Activated T-cell treated with anti-CD3 and anti-CD28 coated beads, Interleukin-2, amount 50 U/mL, for 4 hours (primary cell): ENCODE measurements at regions not wholly inside any gene's neighbourhood (a gene's known extent, or its start where the extent isn't known, plus 50 kb on each side); places are given as distances from the start of the nearest gene placed in this dataset.

ENCODE experiments used
- ATAC-seq, 2 donors: fragments of 200-7000 bp; cut with Tn5 transposase; one replicate each; pipeline ENCODE4 v1.10.0; 2021
- DNase-seq: peaks from one replicate; pipeline ENCODE4 v3.0.0-alpha.2; 2020
- H3K27me3 Mint-ChIP-seq: one replicate; pipeline ENCODE4 v1.8.0; 2021; ENCODE audit warnings: low read depth, mixed read lengths
- H3K36me3 Mint-ChIP-seq: one replicate; pipeline ENCODE4 v1.8.0; 2022; ENCODE audit warnings: mixed read lengths; ENCODE audit not compliant: insufficient read depth
- H3K4me1 Mint-ChIP-seq: one replicate; pipeline ENCODE4 v1.8.0; 2021; ENCODE audit warnings: low read depth, mixed read lengths
- H3K4me3 Mint-ChIP-seq: one replicate; pipeline ENCODE4 v1.8.0; 2021; ENCODE audit warnings: mild to moderate bottlenecking, moderate library complexity, mixed read lengths
- H3K9me3 Mint-ChIP-seq: one replicate; pipeline ENCODE4 v1.8.0; 2021; ENCODE audit warnings: mixed read lengths

- ATAC-seq: no peak
- Mint-ChIP-seq H3K9me3 (no peaks in the 10 kb centered on the region), H3K4me3 (no peak overlapping the region), H3K27me3 (peaks cover 2% of the 10 kb centered on the region), H3K4me1 (no peaks in the 10 kb centered on the region), H3K36me3 (no peaks in the 10 kb centered on the region)
- DNase-seq: no peak
Measured at GRCh38 chr12:13875744-13876143, 105.7 kb downstream of the GRIN2B start.

- DNase-seq (no peak), ATAC-seq (no peak)
- H3K36me3 Mint-ChIP-seq: no peaks in the 10 kb centered on the region
- peaks cover 10% of the 10 kb centered on the region for H3K27me3 Mint-ChIP-seq
- H3K9me3 Mint-ChIP-seq: no peaks in the 10 kb centered on the region
- no peaks in the 10 kb centered on the region for H3K4me1 Mint-ChIP-seq
- H3K4me3 Mint-ChIP-seq: no peak overlapping the region
Measured at GRCh38 chr12:13870255-13870654, 111.1 kb downstream of the GRIN2B start.

- DNase-seq (peak; percentile 14), ATAC-seq (peak; percentile 52 to 57)
- peaks cover 26% of the 10 kb centered on the region for H3K27me3 Mint-ChIP-seq
- H3K4me1 Mint-ChIP-seq: no peaks in the 10 kb centered on the region
- no peaks in the 10 kb centered on the region for H3K9me3 Mint-ChIP-seq
- no peak overlapping the region for H3K4me3 Mint-ChIP-seq
- no peaks in the 10 kb centered on the region for H3K36me3 Mint-ChIP-seq
Measured at GRCh38 chr12:13864081-13864673, 117.2 kb downstream of the GRIN2B start.

- H3K9me3 Mint-ChIP-seq: no peaks in the 10 kb centered on the region
- ATAC-seq (no peak), DNase-seq (no peak)
- H3K36me3 Mint-ChIP-seq: no peaks in the 10 kb centered on the region
- no peaks in the 10 kb centered on the region for H3K4me1 Mint-ChIP-seq
- H3K4me3 Mint-ChIP-seq: no peak overlapping the region
- peaks cover 12% of the 10 kb centered on the region for H3K27me3 Mint-ChIP-seq
Measured at GRCh38 chr12:13857750-13858149, 123.7 kb downstream of the GRIN2B start.

GRCh38 chr12:13853471-13853870 is 127.9 kb downstream of the GRIN2B start:
- H3K27me3 Mint-ChIP-seq: peaks cover 2% of the 10 kb centered on the region

GRCh38 chr12:13851828-13852227 is 129.6 kb downstream of the GRIN2B start:
- ATAC-seq (no peak), DNase-seq (no peak)
- Mint-ChIP-seq H3K27me3 (peaks cover 6% of the 10 kb centered on the region), H3K36me3 (no peaks in the 10 kb centered on the region), H3K4me3 (no peak overlapping the region), H3K9me3 (no peaks in the 10 kb centered on the region), H3K4me1 (no peaks in the 10 kb centered on the region)

More at GRCh38 chr12:13853471-13853870, 127.9 kb downstream of the GRIN2B start:
- H3K9me3 Mint-ChIP-seq: no peaks in the 10 kb centered on the region
- H3K4me1 Mint-ChIP-seq: no peaks in the 10 kb centered on the region
- ATAC-seq: no peak
- no peak overlapping the region for H3K4me3 Mint-ChIP-seq
- DNase-seq: no peak
- H3K36me3 Mint-ChIP-seq: no peaks in the 10 kb centered on the region

GRCh38 chr12:13849456-13849855 is 131.9 kb downstream of the GRIN2B start:
- H3K9me3 Mint-ChIP-seq: no peaks in the 10 kb centered on the region
- no peak overlapping the region for H3K4me3 Mint-ChIP-seq
- no peaks in the 10 kb centered on the region for H3K36me3 Mint-ChIP-seq
- ATAC-seq: no peak
- peaks cover 6% of the 10 kb centered on the region for H3K27me3 Mint-ChIP-seq
- no peaks in the 10 kb centered on the region for H3K4me1 Mint-ChIP-seq
- no peak for DNase-seq

- no peak overlapping the region for H3K4me3 Mint-ChIP-seq
- peaks cover 4% of the 10 kb centered on the region for H3K27me3 Mint-ChIP-seq
- no peaks in the 10 kb centered on the region for H3K4me1 Mint-ChIP-seq
- DNase-seq: no peak
- no peaks in the 10 kb centered on the region for H3K9me3 Mint-ChIP-seq
- no peaks in the 10 kb centered on the region for H3K36me3 Mint-ChIP-seq
- no peak for ATAC-seq
Measured at GRCh38 chr12:13843841-13844240, 137.6 kb downstream of the GRIN2B start.

- Mint-ChIP-seq H3K4me1 (no peaks in the 10 kb centered on the region), H3K36me3 (no peaks in the 10 kb centered on the region), H3K9me3 (no peaks in the 10 kb centered on the region), H3K27me3 (no peaks in the 10 kb centered on the region), H3K4me3 (no peak overlapping the region)
- DNase-seq (no peak), ATAC-seq (no peak)
Measured at GRCh38 chr12:13841358-13841757, 140.0 kb downstream of the GRIN2B start.

GRCh38 chr12:13839365-13840336 is 141.8 kb downstream of the GRIN2B start:
- DNase-seq (no peak), ATAC-seq (no peak)
- H3K4me1 Mint-ChIP-seq: no peaks in the 10 kb centered on the region
- H3K27me3 Mint-ChIP-seq: no peaks in the 10 kb centered on the region
- no peaks in the 10 kb centered on the region for H3K36me3 Mint-ChIP-seq
- no peak overlapping the region for H3K4me3 Mint-ChIP-seq
- no peaks in the 10 kb centered on the region for H3K9me3 Mint-ChIP-seq

- DNase-seq: no peak
- Mint-ChIP-seq H3K27me3 (no peaks in the 10 kb centered on the region), H3K4me1 (no peaks in the 10 kb centered on the region), H3K9me3 (no peaks in the 10 kb centered on the region), H3K4me3 (no peak overlapping the region), H3K36me3 (no peaks in the 10 kb centered on the region)
- no peak for ATAC-seq
Measured at GRCh38 chr12:13836099-13836498, 145.3 kb downstream of the GRIN2B start.

GRCh38 chr12:13835652-13836051 is 145.8 kb downstream of the GRIN2B start:
- DNase-seq (no peak), ATAC-seq (no peak)
- H3K4me1 Mint-ChIP-seq: no peaks in the 10 kb centered on the region
- H3K27me3 Mint-ChIP-seq: no peaks in the 10 kb centered on the region
- no peak overlapping the region for H3K4me3 Mint-ChIP-seq
- H3K9me3 Mint-ChIP-seq: no peaks in the 10 kb centered on the region
- H3K36me3 Mint-ChIP-seq: no peaks in the 10 kb centered on the region

- no peak overlapping the region for H3K4me3 Mint-ChIP-seq
- no peak for DNase-seq
- ATAC-seq: no peak
- H3K27me3 Mint-ChIP-seq: no peaks in the 10 kb centered on the region
- H3K9me3 Mint-ChIP-seq: no peaks in the 10 kb centered on the region
- no peaks in the 10 kb centered on the region for H3K36me3 Mint-ChIP-seq
- H3K4me1 Mint-ChIP-seq: no peaks in the 10 kb centered on the region
Measured at GRCh38 chr12:13834241-13834640, 147.2 kb downstream of the GRIN2B start.

- no peaks in the 10 kb centered on the region for H3K36me3 Mint-ChIP-seq
- no peak overlapping the region for H3K4me3 Mint-ChIP-seq
- ATAC-seq (no peak), DNase-seq (no peak)
- H3K4me1 Mint-ChIP-seq: no peaks in the 10 kb centered on the region
- no peaks in the 10 kb centered on the region for H3K27me3 Mint-ChIP-seq
- H3K9me3 Mint-ChIP-seq: no peaks in the 10 kb centered on the region
Measured at GRCh38 chr12:13817131-13817530, 164.3 kb downstream of the GRIN2B start.

GRCh38 chr12:13816394-13816793 is 165.0 kb downstream of the GRIN2B start:
- no peak for ATAC-seq
- no peak for DNase-seq
- Mint-ChIP-seq H3K9me3 (no peaks in the 10 kb centered on the region), H3K27me3 (no peaks in the 10 kb centered on the region), H3K36me3 (no peaks in the 10 kb centered on the region), H3K4me3 (no peak overlapping the region), H3K4me1 (no peaks in the 10 kb centered on the region)
